NT2/D1 (cell line): ENCODE measurements at regions not wholly inside any gene's neighbourhood (a gene's known extent, or its start where the extent isn't known, plus 50 kb on each side); places are given as distances from the start of the nearest gene placed in this dataset.

Experiments
- SUZ12 ChIP-seq: IDR thresholded peaks from 2 replicates; pipeline ENCODE4 v1.6.1; 2011; ENCODE audit not compliant: insufficient read length, insufficient read depth; ENCODE audit errors: extremely low read depth
- YY1 ChIP-seq: IDR thresholded peaks from 2 replicates; pipeline ENCODE4 v1.6.1; 2011; ENCODE audit not compliant: insufficient read length, insufficient read depth
- ZNF274 ChIP-seq: IDR thresholded peaks from 2 replicates; pipeline ENCODE4 v1.6.1; 2011; ENCODE audit warnings: mild to moderate bottlenecking, low read depth, low read length

GRCh38 chr22:49357661-49358440 is 469.8 kb downstream of the BRD1 start:
- no peak for TF ChIP-seq YY1
- TF ChIP-seq ZNF274 = no peak
- no peak for TF ChIP-seq SUZ12
